HEK293T (cell line): ENCODE measurements at regions not wholly inside any gene's neighbourhood (a gene's known extent, or its start where the extent isn't known, plus 50 kb on each side); places are given as distances from the start of the nearest gene placed in this dataset.

Source experiments
- ARNT ChIP-seq: fragments of 450-650 bp; IDR thresholded peaks from 2 replicates; pipeline ENCODE4 v1.6.1; 2017; ENCODE audit warnings: mild to moderate bottlenecking
- BHLHE40 ChIP-seq: fragments of 450-650 bp; IDR thresholded peaks from 2 replicates; pipeline ENCODE4 v1.6.1; 2016; ENCODE audit warnings: mild to moderate bottlenecking, moderate library complexity, borderline replicate concordance
- ELF4 ChIP-seq: fragments of 450-650 bp; IDR thresholded peaks from 2 replicates; pipeline ENCODE4 v1.6.1; 2017; ENCODE audit warnings: antibody characterized with exemption
- FOXK2 ChIP-seq: fragments of 450-650 bp; IDR thresholded peaks from 2 replicates; pipeline ENCODE4 v1.6.1; 2016; ENCODE audit warnings: mild to moderate bottlenecking
- HDGF ChIP-seq: fragments of 450-650 bp; IDR thresholded peaks from 2 replicates; pipeline ENCODE4 v1.6.1; 2017; ENCODE audit warnings: antibody characterized with exemption, borderline replicate concordance
- NFRKB ChIP-seq: fragments of 450-650 bp; IDR thresholded peaks from 2 replicates; pipeline ENCODE4 v1.6.1; 2016; ENCODE audit warnings: mild to moderate bottlenecking, moderate library complexity
- SUZ12 ChIP-seq: fragments of 450-650 bp; IDR thresholded peaks from 2 replicates; pipeline ENCODE4 v1.6.1; 2016; ENCODE audit warnings: mild to moderate bottlenecking
- ZNF384 ChIP-seq: fragments of 450-650 bp; IDR thresholded peaks from 2 replicates; pipeline ENCODE4 v1.6.1; 2016

GRCh38 chr4:23333556-23333945, 556.3 kb downstream of the PPARGC1A start:
- TF ChIP-seq BHLHE40 (no peak), ARNT (no peak), HDGF (no peak), SUZ12 (no peak), FOXK2 (no peak), NFRKB (no peak), ZNF384 (no peak), ELF4 (no peak)
